Testis (tissue), 2 donors: ENCODE measurements at regions not wholly inside any gene's neighbourhood (a gene's known extent, or its start where the extent isn't known, plus 50 kb on each side); places are given as distances from the start of the nearest gene placed in this dataset.

Experiments
- DNase-seq: peaks from one replicate; pipeline ENCODE4 v3.0.0-alpha.2; 2019
- H3K27ac ChIP-seq, 2 donors: fragments of 200-600 bp; sonication (generic); one replicate each; pipeline ENCODE4 v1.5.1; 2019
- H3K27me3 ChIP-seq: fragments of 200-600 bp; sonication (generic); one replicate; pipeline ENCODE4 v1.5.1; 2019
- H3K36me3 ChIP-seq: fragments of 200-600 bp; sonication (generic); one replicate; pipeline ENCODE4 v1.5.1; 2017; ENCODE audit warnings: low read depth; ENCODE audit errors: missing control alignments
- H3K4me1 ChIP-seq: fragments of 200-600 bp; sonication (generic); one replicate; pipeline ENCODE4 v1.5.1; 2019
- H3K4me3 ChIP-seq, 2 donors: fragments of 200-600 bp; sonication (generic); one replicate each; pipeline ENCODE4 v1.5.1; 2017 to 2019
- H3K9me3 ChIP-seq: fragments of 200-600 bp; sonication (generic); one replicate; pipeline ENCODE4 v1.5.1; 2017
- POLR2A ChIP-seq: fragments of 450-650 bp; IDR thresholded peaks from one replicate; pipeline ENCODE4 v1.6.1; 2017; ENCODE audit warnings: antibody characterized with exemption, mild to moderate bottlenecking, moderate library complexity
- WGBS, 2 donors: methylation state at CpG; one replicate each; pipeline ENCODE4 v1.1.5; 2018; 5-methylcytosine and 5-hydroxymethylcytosine counted together
- intact Hi-C: fragments of 100-400 bp; cut with DNase I; formaldehyde crosslinking; loops from one replicate; pipeline ENCODE4 v1.15.1; 2023; ENCODE audit warnings: low total_unique reads
- TF ChIP-seq, protein P1 (sequence below), 3 experiments: fragments of 450-650 bp in 2 of 3; fragments of 200-600 bp in 1 of 3; sonication (generic) in 1 of 3; IDR thresholded peaks; one replicate each; pipeline ENCODE4 v1.5.1; 2016 to 2019; ENCODE audit warnings: antibody characterized with exemption in 3 of 3, mild to moderate bottlenecking in 2 of 3, moderate library complexity in 1 of 3

DNA sequence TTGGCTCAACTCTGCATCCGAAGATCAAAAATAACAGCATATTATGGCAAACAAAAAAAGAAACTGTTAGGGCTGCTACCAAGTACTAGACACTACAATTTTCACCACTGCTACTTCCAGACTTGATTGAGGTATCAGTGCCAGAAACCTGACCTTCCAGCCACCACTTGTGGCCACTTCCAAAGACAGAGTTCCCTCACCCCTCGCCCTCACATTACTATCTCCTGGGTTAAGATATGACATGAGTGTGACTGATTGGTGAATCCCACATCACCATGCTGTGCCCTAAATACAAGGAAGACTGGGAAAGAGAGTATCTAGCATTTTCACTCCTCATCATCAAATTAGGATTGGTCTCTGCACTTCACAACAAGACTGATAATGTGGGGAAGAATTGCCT is 296.1 kb upstream of the NT5C1B start:
- no peaks in the 10 kb centered on the region for H3K36me3 ChIP-seq
- DNase-seq = no peak
- intact Hi-C loops = no loop called here
- H3K4me3 ChIP-seq = no peak overlapping the region
- H3K27ac ChIP-seq = no peak overlapping the region
- WGBS, 2 donors = 82 to 94% methylated on average over 2 of the region's 2 CpGs
- no peaks in the 10 kb centered on the region for H3K4me1 ChIP-seq
- no peaks in the 10 kb centered on the region for H3K27me3 ChIP-seq
- TF ChIP-seq, protein P1, sequence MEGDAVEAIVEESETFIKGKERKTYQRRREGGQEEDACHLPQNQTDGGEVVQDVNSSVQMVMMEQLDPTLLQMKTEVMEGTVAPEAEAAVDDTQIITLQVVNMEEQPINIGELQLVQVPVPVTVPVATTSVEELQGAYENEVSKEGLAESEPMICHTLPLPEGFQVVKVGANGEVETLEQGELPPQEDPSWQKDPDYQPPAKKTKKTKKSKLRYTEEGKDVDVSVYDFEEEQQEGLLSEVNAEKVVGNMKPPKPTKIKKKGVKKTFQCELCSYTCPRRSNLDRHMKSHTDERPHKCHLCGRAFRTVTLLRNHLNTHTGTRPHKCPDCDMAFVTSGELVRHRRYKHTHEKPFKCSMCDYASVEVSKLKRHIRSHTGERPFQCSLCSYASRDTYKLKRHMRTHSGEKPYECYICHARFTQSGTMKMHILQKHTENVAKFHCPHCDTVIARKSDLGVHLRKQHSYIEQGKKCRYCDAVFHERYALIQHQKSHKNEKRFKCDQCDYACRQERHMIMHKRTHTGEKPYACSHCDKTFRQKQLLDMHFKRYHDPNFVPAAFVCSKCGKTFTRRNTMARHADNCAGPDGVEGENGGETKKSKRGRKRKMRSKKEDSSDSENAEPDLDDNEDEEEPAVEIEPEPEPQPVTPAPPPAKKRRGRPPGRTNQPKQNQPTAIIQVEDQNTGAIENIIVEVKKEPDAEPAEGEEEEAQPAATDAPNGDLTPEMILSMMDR (IDR thresholded peaks at IDR 0.05) = no peak
- TF ChIP-seq POLR2A = no peak
- no peaks in the 10 kb centered on the region for H3K9me3 ChIP-seq

DNA sequence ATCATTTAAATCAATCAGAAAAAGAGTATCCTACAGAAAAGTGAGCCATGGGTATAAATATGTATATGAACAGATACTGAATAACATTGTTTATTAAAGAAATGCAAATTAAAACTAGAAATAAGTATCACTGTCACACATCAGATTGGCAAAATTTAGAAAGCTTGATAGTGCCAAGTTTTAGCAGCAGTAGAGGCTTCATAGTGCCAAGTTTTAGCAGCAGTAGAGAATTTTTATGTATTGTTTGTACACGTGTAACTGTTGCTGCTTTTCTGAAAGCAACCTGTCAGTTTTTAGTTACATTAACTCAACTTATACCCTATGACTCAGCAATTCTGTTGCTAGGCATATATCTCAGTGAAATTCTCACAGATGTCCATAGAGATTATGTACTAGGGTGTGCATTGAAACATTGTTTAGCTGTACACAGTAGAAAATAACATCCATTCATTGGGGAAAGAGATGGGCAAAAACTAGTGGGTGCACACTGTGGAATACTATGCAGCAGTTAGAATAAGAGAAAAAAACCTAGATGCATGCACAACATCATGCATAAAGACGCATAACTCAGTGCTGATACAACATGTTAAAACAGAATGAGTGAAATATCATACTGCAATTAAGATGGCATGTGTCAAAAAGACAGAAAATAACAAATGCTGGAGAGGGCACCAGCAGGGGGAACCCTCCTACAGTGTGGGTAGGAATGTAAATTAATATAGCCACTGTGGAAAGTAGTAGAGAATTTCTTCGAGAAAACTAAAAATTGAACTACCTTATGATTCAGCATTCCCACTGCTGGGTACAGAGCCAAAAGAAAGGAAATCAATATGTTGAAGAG is 294.5 kb upstream of the NT5C1B start:
- peak; percentile 39 for DNase-seq
- 58 to 64% methylated on average over 3 of the region's 3 CpGs for WGBS, 2 donors
- Histone ChIP-seq H3K4me3 (no peak overlapping the region), H3K9me3 (no peaks in the 10 kb centered on the region), H3K27ac (no peak overlapping the region), H3K27me3 (no peaks in the 10 kb centered on the region), H3K36me3 (no peaks in the 10 kb centered on the region), H3K4me1 (no peaks in the 10 kb centered on the region)
- TF ChIP-seq, protein P1 (IDR thresholded peaks at IDR 0.05) = peak in 2 of 3 experiments; percentile 35 to 39
- no peak for TF ChIP-seq POLR2A
- intact Hi-C loops = no loop called here

DNA sequence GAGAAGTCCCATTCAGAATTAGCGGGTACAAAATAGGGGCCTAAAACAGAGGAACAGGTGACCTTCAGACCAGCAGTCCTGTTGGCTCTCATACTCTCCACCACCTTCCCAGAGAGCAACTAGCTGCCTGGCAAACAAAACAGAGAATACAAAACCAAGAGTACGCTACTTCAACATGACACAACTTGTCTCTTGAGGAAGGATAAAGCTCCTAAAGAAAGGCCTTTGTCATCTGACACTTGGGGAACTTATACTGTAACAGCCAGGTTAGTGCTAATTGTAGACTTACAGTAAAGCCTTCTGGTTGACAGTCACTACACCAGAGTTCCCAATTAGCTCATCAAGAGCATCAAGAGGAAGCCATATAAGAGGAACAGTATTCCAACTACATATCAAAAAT is 282.1 kb upstream of the NT5C1B start:
- TF ChIP-seq, protein P1 (IDR thresholded peaks at IDR 0.05) = no peak
- no peak for TF ChIP-seq POLR2A
- Histone ChIP-seq H3K27ac (no peak overlapping the region), H3K36me3 (no peaks in the 10 kb centered on the region), H3K27me3 (no peaks in the 10 kb centered on the region), H3K4me3 (no peak overlapping the region), H3K9me3 (no peaks in the 10 kb centered on the region), H3K4me1 (no peaks in the 10 kb centered on the region)
- intact Hi-C loops = no loop called here
- DNase-seq = no peak
- WGBS, 2 donors = 97 to 98% methylated on average over 2 of the region's 2 CpGs

DNA sequence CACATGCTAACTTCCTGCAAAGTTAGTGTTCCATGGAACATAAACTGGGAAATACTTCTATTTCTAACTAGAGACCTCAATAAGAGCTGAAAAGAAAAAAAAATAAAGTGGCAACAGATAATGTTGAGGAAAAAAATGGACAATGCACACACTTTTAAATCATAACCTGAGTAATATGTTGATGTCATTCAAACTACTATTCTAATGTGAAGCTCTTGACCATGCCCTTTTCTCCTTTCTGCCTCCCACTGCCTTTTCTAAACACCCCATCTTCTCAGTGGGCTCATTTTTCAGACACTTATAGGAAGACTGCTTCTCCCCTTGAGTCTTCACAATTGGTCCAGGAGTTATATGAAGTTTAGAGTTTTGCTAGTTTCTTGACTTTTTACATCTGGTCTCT is 280.9 kb upstream of the NT5C1B start:
- TF ChIP-seq, protein P1 (IDR thresholded peaks at IDR 0.05) = no peak
- TF ChIP-seq POLR2A = no peak
- Histone ChIP-seq H3K27me3 (no peaks in the 10 kb centered on the region), H3K4me1 (no peaks in the 10 kb centered on the region), H3K9me3 (no peaks in the 10 kb centered on the region), H3K36me3 (no peaks in the 10 kb centered on the region), H3K4me3 (no peak overlapping the region), H3K27ac (no peak overlapping the region)
- DNase-seq = no peak
- intact Hi-C loops = no loop called here

DNA sequence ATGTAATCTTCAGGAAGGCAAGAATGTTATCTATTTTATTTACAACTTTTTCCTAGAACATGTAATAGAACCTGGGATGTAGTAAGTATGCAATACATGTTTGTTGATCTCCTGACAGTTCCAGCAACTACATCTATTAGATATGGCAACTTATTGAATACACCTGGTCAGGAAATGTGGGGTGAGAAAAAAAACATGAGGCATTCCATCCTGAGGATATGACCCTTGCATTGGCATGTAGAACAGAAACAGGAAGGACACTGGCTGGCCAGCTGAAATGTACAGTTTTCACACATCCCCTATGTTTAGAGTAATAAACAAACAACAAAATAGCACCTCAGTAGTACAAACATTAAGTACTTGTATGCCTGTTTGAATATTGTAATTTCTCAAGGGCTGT is 272.6 kb upstream of the NT5C1B start:
- intact Hi-C loops = no loop called here
- H3K27ac ChIP-seq = no peak overlapping the region
- TF ChIP-seq, protein P1 (IDR thresholded peaks at IDR 0.05) = no peak
- no peak for TF ChIP-seq POLR2A
- no peaks in the 10 kb centered on the region for H3K36me3 ChIP-seq
- peaks cover 3% of the 10 kb centered on the region for H3K4me1 ChIP-seq
- no peak overlapping the region for H3K4me3 ChIP-seq
- H3K9me3 ChIP-seq = no peaks in the 10 kb centered on the region
- DNase-seq = no peak
- H3K27me3 ChIP-seq = no peaks in the 10 kb centered on the region
